DMS53 treated with DMSO at 0.1 percent for 48 hours (cell line): ENCODE measurements at regions not wholly inside any gene's neighbourhood (a gene's known extent, or its start where the extent isn't known, plus 50 kb on each side); places are given as distances from the start of the nearest gene placed in this dataset.

ENCODE experiments used
- DNase-seq: peaks from one replicate; lab custom pipeline; 2025; ENCODE audit not compliant: unreplicated experiment; lab: John Stamatoyannopoulos, UW

DNA sequence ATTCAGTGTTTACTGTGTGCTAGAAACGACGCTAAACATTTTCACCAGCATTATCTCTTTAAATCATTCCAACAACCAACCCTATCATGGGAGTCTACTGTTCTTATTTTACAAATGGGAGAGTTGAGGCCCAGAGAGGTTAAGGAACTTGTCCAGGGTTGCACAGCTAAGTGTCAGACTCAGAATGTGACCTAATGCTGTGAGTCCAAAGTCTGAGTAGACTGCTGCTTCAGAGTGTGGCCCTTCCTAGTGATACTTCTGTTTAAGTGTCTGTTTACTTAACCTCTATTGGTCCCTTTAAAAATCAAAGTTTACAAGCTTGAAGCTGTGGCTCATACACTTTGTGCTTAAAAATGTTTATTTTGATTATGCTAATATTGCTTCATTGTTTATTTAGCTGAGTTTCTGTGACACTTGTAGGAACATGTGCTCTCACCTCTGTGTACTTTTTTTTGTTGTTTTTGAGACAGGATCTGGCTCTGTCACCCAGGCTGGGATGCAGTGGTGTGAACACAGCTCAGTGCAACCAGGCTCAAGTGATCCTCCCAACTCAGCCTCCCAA is 84.4 kb upstream of the SYPL1 start:
- DNase-seq = peak; percentile 52

DNA sequence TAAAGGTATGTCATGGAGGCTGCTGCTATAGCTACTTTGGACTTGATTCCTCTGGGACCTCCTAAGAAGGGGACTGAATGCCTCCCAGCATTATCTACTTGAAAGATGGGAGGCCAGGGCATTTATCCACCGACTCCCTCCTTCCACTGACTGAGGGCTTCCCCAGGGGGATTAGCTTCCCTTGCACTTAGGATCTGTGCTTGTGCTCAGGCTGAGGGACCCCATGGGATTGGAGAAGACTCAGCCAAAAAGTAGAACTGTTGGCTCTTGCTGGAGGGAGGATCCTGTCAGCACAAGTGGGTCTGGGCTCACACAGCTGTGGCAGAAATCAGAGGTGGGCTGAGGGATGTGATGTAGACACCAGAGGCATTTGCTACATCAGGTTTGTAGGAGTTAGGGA is 81.5 kb upstream of the SYPL1 start:
- DNase-seq = no peak

DNA sequence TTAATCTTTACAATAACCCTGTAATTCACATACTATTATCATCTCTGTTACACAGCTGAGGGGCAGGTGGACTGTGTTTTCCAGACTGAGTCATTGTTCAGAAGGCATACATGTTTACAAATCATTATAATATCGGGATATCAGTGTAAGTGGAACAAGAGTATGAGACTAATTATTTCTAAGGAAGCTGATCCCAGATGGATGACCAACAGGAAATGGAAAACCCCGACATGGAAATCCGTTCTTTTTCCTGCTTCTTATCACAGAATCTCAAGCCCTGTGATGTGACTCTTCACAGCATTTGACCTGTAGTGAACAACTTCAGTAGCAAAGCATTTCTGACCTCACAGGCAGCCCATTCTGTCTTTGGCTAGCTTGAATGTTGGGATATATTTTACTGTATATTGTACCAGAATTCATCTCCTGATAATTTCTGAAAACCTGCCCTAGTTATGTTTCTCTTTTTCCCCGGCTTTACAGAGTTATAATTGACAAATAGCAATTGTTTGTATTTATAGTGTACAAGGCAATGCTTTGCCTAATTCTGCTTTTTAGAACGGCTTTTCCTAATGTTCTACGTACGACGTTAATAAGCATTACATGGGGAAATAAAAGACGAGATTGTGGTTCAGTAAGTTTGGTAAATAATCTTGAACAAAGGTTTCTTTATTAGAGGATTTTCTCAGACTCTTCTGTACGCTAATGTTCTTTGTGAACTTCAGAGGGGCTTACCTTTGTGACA is 78.6 kb upstream of the SYPL1 start:
- DNase-seq = peak; percentile 9

DNA sequence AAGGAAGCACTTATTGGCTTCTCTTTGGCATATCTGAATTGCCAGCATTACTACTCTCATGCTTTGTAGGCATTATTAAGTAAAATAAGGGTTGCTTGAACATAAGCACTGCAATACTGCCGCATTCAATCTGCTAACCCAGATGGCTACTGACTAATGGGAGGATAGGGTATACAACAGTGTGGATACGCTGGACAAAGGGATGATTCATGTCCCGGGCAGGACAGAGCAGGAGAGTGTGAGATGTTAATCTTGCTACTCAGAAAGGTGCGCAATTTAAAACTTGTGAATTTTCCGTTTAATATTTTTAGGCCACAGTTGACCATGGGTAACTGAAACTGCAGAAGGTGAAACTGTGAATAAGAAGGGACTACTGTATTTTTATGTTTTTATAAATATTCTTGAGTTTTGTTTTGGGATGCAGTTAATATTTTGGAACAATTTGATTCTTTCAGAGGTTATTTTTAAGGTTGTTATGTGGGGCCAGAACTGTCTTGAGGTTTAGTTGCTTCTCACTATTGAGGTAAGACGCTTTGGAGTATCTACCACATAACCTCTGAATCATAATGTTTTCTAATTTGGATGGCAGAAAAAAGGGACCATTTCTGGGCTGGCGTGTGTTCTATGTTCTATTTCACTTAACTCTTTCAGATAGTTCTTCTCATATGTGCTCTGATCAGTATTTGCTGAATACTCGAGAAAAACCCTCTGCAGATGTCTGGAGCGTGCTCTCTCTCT is 75.7 kb upstream of the SYPL1 start:
- no peak for DNase-seq

DNA sequence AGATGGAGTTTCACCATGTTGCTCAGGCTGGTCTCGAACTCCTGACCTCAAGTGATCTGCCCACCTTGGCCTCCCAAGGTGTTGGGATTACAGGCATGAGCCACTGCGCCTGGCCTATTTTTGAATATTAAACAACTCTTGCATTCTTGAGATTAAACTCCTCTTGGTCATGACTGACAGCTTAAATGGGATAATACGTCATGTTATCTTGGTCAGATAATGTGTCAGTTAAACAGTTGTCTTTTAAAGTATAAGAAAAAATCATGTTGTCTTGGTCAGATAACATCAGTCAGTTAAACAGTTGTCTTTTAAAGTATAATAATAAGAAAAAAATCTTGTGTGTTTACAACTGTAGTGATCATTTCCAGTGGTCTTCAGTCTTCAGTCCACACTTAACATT is 73.6 kb upstream of the SYPL1 start:
- DNase-seq = no peak

DNA sequence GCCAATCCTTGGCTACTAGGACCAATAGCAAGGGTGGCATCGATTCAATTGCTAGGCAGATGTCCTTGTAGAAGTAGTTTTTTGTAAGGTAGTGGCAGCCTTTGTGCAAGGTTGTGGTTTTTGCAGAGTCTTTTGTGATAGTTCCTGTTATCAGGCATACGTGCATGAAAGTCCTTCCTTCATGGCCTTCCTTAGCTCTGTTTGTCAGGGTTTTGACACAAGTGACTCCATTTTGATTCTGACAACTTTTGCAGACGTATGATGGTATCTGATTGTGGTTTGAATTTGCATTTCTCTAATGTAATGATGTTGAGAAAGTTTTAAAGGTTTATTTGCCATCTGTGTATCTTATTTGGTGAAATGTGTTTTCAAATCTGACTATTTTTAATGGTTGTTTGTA is 71.8 kb upstream of the SYPL1 start:
- no peak for DNase-seq

DNA sequence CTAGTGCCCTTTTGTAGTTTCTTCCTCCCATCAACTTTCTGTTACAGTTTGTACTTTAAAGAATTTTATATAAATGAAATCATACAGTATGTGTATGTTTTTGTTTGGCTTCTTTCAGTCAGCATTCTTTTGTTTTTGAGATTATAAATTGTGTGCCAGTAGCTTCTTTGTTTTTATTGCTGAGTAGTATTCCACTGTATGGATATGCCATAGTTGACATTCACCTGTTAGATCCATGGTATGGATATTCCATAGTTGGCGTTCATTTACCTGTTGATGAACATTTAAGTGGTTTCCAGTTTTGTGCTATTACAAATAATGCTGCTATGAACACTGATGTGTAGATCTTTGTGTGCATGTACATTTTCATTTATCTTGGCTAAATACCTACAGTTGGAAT is 70.8 kb upstream of the SYPL1 start:
- DNase-seq = no peak

DNA sequence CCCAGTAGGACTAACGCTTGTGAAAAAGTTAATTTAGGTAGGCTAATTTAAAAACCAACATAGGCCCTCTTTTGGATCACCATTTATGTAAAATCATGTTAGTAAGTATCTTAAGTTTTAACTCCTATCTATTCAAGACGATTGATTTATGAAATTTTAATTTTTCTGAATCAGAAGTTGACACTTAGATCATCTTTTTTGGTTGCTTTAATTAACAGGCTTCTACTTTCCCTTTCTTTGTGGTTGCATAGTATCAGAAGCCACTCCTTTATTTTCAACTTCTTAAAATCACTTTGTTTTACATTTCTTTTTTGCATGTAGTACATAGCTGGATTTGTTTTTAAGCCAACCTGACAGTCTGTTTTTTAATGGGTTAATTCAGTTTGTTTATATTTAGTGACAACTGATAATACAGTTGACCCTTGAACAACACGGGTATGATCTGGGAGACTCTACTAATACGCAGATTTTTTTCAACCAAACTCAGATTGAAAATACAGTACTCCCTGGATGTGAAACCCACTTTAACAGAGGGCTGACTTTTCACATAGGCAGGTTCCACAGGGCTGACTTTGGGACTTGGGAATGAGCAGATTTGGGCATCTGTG is 69.7 kb upstream of the SYPL1 start:
- no peak for DNase-seq

DNA sequence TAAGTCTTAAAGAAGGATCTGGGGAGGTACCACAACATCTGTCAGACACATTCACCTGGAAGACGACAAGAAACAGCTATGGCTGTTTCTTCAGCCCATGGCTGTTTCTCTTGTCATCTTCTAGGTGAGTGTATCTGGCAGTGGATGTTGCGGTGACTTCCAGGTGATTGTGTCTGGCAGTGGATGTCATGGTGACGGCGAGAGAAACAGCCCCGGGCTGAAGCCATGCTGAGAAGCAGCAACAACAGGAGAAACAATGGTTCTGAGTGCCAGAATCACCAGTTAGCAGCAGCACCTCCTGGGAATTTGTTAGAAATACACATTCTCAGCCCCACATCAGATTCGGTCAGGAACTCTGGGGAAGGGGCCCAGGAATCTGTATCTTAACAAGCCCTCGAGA is 68.6 kb upstream of the SYPL1 start:
- DNase-seq = no peak

DNA sequence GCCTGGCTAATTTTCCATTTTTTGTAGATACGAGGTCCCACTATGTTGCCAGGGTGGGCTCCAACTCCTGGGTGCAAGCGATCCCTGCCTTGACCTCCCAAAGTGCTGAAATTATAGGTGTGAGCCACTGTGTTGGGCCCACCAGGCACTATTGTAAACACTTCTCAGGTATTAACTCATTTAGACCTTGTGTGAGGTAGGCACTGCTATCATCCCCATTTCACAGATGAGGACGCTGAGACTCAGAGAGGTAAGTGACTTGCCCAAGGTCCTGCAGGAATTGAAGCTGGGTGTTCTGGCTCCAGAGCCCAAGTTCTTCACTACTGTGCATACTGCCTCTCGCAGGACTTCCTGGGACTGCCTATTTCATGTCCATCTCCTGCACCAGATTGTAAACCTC is 67.1 kb upstream of the SYPL1 start:
- DNase-seq = no peak

DNA sequence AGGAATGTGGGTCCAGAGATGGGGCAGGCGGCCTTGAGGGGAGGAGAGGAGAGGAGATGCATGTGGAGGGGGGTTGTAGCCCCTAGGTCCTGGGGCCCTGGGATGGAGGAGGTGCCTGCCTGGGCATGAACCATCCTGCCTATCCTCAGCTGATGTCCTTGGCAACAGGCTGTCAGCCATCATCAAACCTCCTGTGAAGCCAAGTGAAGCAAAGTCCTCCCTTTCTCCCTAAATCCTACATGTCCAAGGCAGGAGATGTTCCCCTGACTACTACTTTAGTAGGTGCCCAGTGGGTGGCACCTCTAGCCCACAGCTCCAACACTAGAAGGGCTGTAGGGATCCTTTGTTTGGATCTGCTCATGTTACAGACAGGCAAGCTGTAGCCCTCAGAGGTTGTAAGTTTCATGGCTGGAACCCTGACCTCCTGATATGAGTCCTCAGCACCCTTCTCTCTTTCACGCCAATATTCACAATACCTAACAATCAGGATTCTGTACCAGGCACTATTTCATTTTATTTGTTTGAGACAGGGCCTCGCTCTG is 66.6 kb upstream of the SYPL1 start:
- DNase-seq = peak; percentile 34

DNA sequence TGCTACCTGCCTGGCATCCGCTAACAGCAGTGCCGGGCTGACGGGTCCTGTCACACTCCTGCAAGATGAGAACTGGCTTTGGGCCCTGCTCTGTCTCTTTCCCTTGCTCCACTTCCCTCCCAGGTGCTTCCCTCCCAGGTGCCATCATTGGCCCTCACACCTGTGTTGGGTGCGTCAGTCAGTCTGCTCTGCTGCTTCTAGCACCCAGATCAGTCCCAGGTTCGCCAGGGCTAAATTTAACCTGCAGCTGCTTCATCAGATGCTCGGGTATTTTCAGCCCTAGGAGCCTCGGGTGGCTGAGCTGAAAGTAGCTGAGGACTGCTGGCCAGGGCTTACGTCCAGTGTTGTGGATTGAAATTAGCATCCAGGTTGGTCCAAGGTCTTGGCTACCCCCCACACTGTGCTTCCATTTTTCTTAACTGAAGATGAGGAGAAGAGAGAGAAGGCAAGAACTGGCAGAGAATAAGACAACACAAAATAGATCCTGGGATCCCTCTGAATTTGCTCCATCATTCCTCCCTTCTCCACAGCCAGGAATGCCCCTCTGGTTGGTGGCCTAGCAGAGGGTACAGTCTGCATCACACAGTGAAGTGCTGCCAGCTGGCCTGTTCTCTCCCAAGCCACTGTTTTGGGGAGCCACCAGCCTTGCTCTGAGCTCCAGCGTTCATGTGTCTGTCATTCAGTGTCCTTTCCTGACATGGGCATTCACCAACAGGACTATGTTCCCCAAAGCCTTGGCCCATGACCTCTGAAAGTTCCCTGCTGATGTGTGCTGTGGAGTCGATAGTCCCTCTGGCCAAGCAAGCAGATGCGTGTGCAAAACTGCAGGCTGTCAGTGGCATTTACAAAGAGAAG is 65.9 kb upstream of the SYPL1 start:
- no peak for DNase-seq

DNA sequence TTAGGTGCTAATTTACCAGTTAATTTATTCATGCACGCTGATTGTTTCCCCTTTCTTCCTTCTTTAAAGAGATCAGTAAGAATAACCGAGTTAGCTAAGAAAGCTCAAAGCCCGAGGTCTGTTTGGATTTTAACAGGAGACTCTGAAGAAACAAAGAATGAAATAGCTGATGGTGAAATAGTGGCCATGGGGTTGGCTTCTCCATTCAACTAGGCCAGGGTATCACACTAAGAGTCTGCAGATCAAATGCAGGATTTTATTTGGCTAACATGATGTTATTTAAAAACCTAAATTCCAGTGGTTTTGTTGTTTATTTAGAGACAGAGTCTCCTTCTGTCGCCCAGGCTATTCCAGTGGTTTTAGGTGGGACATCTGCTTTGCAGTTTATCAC is 65.2 kb upstream of the SYPL1 start:
- DNase-seq = no peak

DNA sequence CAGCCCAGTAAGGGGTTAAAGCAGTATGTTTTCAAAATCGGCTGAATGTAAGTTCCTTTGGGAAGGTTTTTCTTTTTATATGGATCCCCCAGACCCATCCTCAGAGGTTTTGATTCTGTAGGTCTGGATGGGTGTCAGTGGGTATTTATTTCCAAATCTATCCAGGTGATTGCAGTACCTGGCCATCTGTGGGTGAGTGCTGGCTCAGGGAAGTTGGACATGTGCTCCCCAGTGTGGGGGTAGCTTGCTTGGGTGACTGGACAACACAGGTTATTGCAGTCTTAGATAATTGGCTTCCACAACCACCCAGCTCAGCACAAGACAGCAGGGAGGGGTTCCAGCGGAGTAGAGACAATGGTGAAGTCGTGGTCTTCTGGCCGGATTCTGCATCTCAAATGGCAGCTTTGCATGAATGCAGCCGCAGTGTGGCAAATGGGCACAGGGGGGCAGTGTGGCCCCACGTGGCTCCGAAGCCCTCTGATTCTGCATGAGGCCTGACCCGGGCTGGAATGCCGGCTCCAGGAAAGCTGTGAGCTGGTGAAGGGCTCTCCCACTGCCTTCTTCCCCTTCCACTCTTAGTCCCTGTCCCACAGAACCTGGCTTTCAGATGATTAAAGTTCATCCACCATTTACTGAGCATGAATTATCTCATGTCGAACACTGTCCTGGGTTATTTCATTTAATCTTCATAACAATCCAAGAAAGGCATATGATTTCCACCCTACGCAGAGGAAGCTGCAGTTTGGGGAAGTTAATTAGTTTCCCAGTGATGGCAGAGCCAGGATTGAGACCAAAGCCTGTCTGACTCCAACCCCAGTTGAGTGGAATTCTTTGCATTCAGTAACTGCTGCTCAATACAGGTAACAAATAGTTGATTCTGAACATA is 64.5 kb upstream of the SYPL1 start:
- peak; percentile 78 for DNase-seq

DNA sequence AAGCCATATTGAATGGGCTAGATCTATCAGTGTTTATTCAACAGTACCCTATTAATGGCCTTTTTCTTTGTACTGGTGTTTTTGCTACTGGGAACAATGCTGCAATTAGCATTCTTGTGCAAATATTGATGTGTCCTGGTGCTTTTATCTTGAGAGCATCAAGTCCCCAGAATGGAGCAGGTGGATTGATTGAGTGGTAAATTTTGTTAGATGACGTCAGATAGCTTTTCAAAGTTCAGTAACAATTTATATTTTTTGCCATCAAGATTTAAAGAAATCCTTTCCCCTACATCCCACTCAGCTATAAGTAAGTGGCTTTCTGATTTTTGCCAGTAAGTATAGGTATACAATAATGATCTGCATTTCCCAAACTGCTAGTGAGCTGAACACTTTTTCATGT is 63.4 kb upstream of the SYPL1 start:
- DNase-seq = peak; percentile 17

DNA sequence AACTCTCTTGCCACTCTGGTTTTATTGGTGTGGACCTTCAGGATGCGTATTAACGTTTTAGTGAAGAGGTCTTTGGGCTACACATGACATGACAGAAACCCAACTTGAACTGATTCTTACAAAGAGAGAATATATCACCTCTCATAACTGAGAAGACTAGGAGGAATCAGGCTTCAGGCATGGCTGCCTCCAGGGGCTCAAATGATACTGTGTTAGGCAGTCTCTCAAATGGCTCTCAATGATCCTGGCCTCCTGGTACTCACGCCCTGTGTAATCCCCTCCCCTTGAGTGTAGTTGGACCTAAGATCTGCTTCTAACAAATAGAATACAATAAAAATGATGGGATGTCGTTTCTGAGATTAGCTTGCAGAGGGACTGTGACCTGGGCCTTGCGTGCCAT is 58.5 kb upstream of the SYPL1 start:
- DNase-seq = no peak

DNA sequence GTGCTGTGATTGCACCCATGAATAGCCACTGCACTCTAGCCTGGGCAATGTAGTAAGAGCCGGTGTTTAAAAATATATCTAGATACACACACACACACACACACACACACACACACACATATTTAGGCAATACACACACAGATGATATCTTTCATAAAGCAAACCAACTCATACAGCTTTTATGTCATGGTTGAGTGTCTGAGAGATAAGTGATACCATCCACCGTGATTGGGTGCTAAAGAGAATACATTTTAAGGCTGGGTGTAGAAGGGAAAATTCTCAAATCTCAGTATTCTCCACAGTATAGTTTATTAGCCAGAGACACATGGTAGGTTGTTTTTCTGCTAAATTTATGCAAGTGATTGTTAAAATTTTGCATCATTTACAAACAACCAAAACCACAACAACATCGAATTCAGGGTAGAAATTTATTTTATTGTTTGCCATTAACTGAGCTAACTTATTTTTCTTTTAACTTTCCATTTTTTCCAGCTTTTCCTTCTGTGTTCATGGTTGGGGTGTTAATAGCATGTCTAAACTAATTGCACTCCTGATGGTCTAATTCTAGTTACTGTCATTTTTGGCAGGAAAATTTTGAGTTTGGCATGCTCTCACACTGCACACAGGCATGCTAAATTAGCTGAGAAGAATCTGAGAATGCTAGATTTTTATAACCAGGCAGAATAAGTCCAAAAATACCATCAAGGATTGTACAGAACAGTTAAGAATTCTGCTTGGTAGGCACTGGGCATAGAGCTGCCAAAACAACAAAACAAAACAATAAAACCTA is 57.9 kb upstream of the SYPL1 start:
- no peak for DNase-seq

DNA sequence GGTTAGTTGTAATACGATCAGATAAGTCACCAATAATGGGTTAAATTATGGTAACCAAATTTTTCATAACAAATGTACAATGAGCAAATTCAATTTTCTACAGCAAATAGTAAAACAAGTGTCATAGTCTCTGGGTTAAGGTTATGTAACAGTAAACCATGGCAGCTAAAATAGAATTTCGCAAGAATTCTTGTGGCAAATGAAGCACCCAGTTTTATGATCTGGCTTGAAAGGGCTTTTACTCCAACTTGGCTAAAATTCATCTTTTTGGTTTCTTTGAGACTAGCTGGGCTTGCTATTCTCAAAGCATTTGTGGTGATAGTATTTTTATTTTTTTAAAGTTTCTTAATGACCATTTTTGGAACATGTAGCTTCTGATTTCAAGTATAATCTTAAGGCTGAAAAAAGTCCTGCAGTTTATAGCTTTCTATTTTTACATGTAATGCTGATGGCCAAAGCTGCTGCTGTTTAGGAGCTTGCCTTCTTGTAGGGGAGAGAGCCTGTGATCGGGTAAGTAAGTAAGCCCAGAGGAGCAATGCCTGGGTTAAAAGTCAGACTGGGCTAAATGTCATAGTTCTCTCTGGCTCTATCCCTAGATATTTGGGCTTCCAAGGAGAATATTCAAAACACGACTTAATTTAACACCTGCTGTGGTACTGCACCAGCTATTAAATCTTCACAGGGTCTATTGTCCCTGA is 55.5 kb upstream of the SYPL1 start:
- DNase-seq = no peak
